ENCODE measurements at regions not wholly inside any gene's neighbourhood (a gene's known extent, or its start where the extent isn't known, plus 50 kb on each side); places are given as distances from the start of the nearest gene placed in this dataset.
A peak's percentile ranks its signal among the peaks of the same experiment; 100 is the strongest.
"Not testable (repeated sequence)": the region's sequence is repeated elsewhere in the genome, so short reads cannot be mapped to it uniquely, and the experiment has no call there.

- no peak for DNase-seq (ENCODE audit: missing footprints)
- intact Hi-C loops (cut with DNase I) = no loop called here
- no peak for ATAC-seq
Measured at GRCh38 chr5:92556747-92557146, 1024.3 kb downstream of the NR2F1-AS1 start.

GRCh38 chr5:92554447-92555085, 1026.5 kb downstream of the NR2F1-AS1 start:
- ATAC-seq = no peak
- DNase-seq (ENCODE audit: missing footprints) = no peak
- intact Hi-C loops (cut with DNase I) = no loop called here

GRCh38 chr5:92553326-92553725, 1027.7 kb downstream of the NR2F1-AS1 start:
- DNase-seq (ENCODE audit: missing footprints) (no peak), ATAC-seq (no peak)
- intact Hi-C loops (cut with DNase I) = no loop called here

GRCh38 chr5:92552206-92553160, 1028.5 kb downstream of the NR2F1-AS1 start:
- ATAC-seq (no peak), DNase-seq (ENCODE audit: missing footprints) (no peak)
- intact Hi-C loops (cut with DNase I) = no loop called here

GRCh38 chr5:92548346-92548745, 1032.7 kb downstream of the NR2F1-AS1 start:
- intact Hi-C loops (cut with DNase I) = no loop called here
- ATAC-seq = no peak
- DNase-seq (ENCODE audit: missing footprints) = peak; percentile 22

GRCh38 chr5:92544596-92544995, 1036.4 kb downstream of the NR2F1-AS1 start:
- intact Hi-C loops (cut with DNase I) = no loop called here
- no peak for ATAC-seq
- no peak for DNase-seq (ENCODE audit: missing footprints)

- intact Hi-C loops (cut with DNase I) = no loop called here
- DNase-seq (ENCODE audit: missing footprints) = no peak
Measured at GRCh38 chr5:92544036-92544435, 1037.0 kb downstream of the NR2F1-AS1 start.

GRCh38 chr5:92543201-92543600, 1037.8 kb downstream of the NR2F1-AS1 start:
- no peak for DNase-seq (ENCODE audit: missing footprints)
- intact Hi-C loops (cut with DNase I) = no loop called here
- no peak for ATAC-seq

More at GRCh38 chr5:92544036-92544435, 1037.0 kb downstream of the NR2F1-AS1 start:
- no peak for ATAC-seq

- DNase-seq (ENCODE audit: missing footprints); ATAC-seq; intact Hi-C loops (cut with DNase I): not testable (repeated sequence)
Measured at GRCh38 chr5:92542017-92542416, 1039.0 kb downstream of the NR2F1-AS1 start.

GRCh38 chr5:92527311-92528078, 1053.5 kb downstream of the NR2F1-AS1 start:
- DNase-seq (ENCODE audit: missing footprints) (no peak), ATAC-seq (no peak)
- intact Hi-C loops (cut with DNase I) = no loop called here

GRCh38 chr5:92525131-92525530, 1055.9 kb downstream of the NR2F1-AS1 start:
- ATAC-seq (no peak), DNase-seq (ENCODE audit: missing footprints) (no peak)
- intact Hi-C loops (cut with DNase I) = no loop called here

- DNase-seq (ENCODE audit: missing footprints) (no peak), ATAC-seq (no peak)
- intact Hi-C loops (cut with DNase I) = no loop called here
Measured at GRCh38 chr5:92519811-92520632, 1061.0 kb downstream of the NR2F1-AS1 start.

GRCh38 chr5:92518318-92518904, 1062.6 kb downstream of the NR2F1-AS1 start:
- intact Hi-C loops (cut with DNase I) = no loop called here
- DNase-seq (ENCODE audit: missing footprints) = no peak
- peak; percentile 42 for ATAC-seq

- ATAC-seq = no peak
- DNase-seq (ENCODE audit: missing footprints) = no peak
- intact Hi-C loops (cut with DNase I) = no loop called here
Measured at GRCh38 chr5:92514896-92515295, 1066.1 kb downstream of the NR2F1-AS1 start.

GRCh38 chr5:92513067-92513466, 1068.0 kb downstream of the NR2F1-AS1 start:
- no peak for DNase-seq (ENCODE audit: missing footprints)
- intact Hi-C loops (cut with DNase I) = no loop called here
- ATAC-seq = no peak

- intact Hi-C loops (cut with DNase I) = no loop called here
- DNase-seq (ENCODE audit: missing footprints) (no peak), ATAC-seq (no peak)
Measured at GRCh38 chr5:92508271-92508670, 1072.7 kb downstream of the NR2F1-AS1 start.

GRCh38 chr5:92505925-92506324, 1075.1 kb downstream of the NR2F1-AS1 start:
- ATAC-seq = no peak
- intact Hi-C loops (cut with DNase I) = no loop called here
- no peak for DNase-seq (ENCODE audit: missing footprints)

GRCh38 chr5:92505145-92505544, 1075.9 kb downstream of the NR2F1-AS1 start:
- DNase-seq (ENCODE audit: missing footprints) (no peak), ATAC-seq (no peak)
- intact Hi-C loops (cut with DNase I) = no loop called here

Measured in Right ventricle myocardium inferior (tissue), 1 donor.